PC-3 (cell line): ENCODE measurements at regions not wholly inside any gene's neighbourhood (a gene's known extent, or its start where the extent isn't known, plus 50 kb on each side); places are given as distances from the start of the nearest gene placed in this dataset.
"Not testable (repeated sequence)": the region's sequence is repeated elsewhere in the genome, so short reads cannot be mapped to it uniquely, and the experiment has no call there.

Experiments used
- ATAC-seq: fragments of 200-7000 bp; cut with Tn5 transposase; 2 replicates; pipeline ENCODE4 v1.9.1; 2020; ENCODE audit warnings: mild to moderate bottlenecking, moderate library complexity
- BruUV-seq: library from RNA; stranded (reverse); fragments of 400-500 nt; replicated peaks from 2 replicates; lab custom pipeline; 2021; lab: Mats Ljungman, UMichigan
- CTCF ChIA-PET: fragments of 300-600 bp; sonication (Branson Sonifier 250); formaldehyde crosslinking; loops from one replicate; lab custom pipeline; 2022; ENCODE audit warnings: antibody characterized with exemption; lab: Charles Lee
- POLR2A ChIA-PET: fragments of 300-600 bp; sonication (Branson Sonifier 250); formaldehyde crosslinking; loops from one replicate; lab custom pipeline; 2022; ENCODE audit warnings: antibody characterized with exemption; ENCODE audit not compliant: unreplicated experiment; lab: Charles Lee
- DNase-seq: peaks from one replicate; pipeline ENCODE4 v3.0.0-alpha.2; 2015
- H2AFZ ChIP-seq: fragments of 300-600 bp; sonication (generic); 2 replicates; pipeline ENCODE4 v1.6.0; 2016; ENCODE audit warnings: antibody characterized with exemption, low read length
- H3F3A ChIP-seq: fragments of 300-600 bp; sonication (generic); one replicate; pipeline ENCODE4 v1.6.0; 2017; ENCODE audit warnings: antibody characterized with exemption, low read length, control low read depth, mild to moderate bottlenecking; ENCODE audit not compliant: unreplicated experiment
- H3K27ac ChIP-seq: fragments of 300-600 bp; sonication (generic); 2 replicates; pipeline ENCODE4 v1.5.1; 2016; ENCODE audit warnings: mild to moderate bottlenecking, low read length
- H3K27me3 ChIP-seq: fragments of 300-600 bp; sonication (generic); 2 replicates; pipeline ENCODE4 v1.6.1; 2016; ENCODE audit warnings: low read length, mixed read lengths
- H3K36me3 ChIP-seq: fragments of 300-600 bp; sonication (generic); 2 replicates; pipeline ENCODE4 v1.6.1; 2016; ENCODE audit warnings: low read depth, mixed run types, low read length, mixed read lengths
- H3K4me1 ChIP-seq: fragments of 300-600 bp; sonication (generic); 2 replicates; pipeline ENCODE4 v1.5.1; 2016; ENCODE audit warnings: low read length; ENCODE audit not compliant: insufficient read depth
- H3K4me2 ChIP-seq: fragments of 300-600 bp; sonication (generic); 2 replicates; pipeline ENCODE4 v1.6.0; 2016; ENCODE audit warnings: low read length
- H3K4me3 ChIP-seq: fragments of 300-600 bp; sonication (generic); 2 replicates; pipeline ENCODE4 v1.5.1; 2016; ENCODE audit warnings: mild to moderate bottlenecking, low read length, mixed read lengths
- H3K79me2 ChIP-seq: fragments of 300-600 bp; sonication (generic); 2 replicates; pipeline ENCODE4 v1.6.1; 2017; ENCODE audit warnings: low read length, mixed read lengths
- H3K9ac ChIP-seq: fragments of 300-600 bp; sonication (generic); 2 replicates; pipeline ENCODE4 v1.6.0; 2016; ENCODE audit warnings: mild to moderate bottlenecking, low read length
- H3K9me2 ChIP-seq: fragments of 300-600 bp; sonication (generic); replicated peaks from 2 replicates; pipeline ENCODE4 v1.6.1; 2016; ENCODE audit warnings: mixed run types, low read length, mixed read lengths
- H3K9me3 ChIP-seq: fragments of 300-600 bp; sonication (generic); 2 replicates; pipeline ENCODE4 v1.6.1; 2016; ENCODE audit warnings: low read length, mixed read lengths
- H4K20me1 ChIP-seq: fragments of 300-600 bp; sonication (generic); 2 replicates; pipeline ENCODE4 v1.6.1; 2016; ENCODE audit warnings: low read length, mixed read lengths
- EZH2 ChIP-seq: fragments of 300-600 bp; sonication (generic); IDR thresholded peaks from one replicate; pipeline ENCODE4 v1.6.1; 2017; ENCODE audit warnings: antibody characterized with exemption, mild to moderate bottlenecking, low read length; ENCODE audit not compliant: unreplicated experiment
- EZH2phosphoT487 ChIP-seq: fragments of 300-600 bp; sonication (generic); IDR thresholded peaks from 2 replicates; pipeline ENCODE4 v1.6.1; 2018; ENCODE audit warnings: mild to moderate bottlenecking, antibody characterized with exemption, low read length, borderline replicate concordance
- intact Hi-C: fragments of 100-400 bp; cut with micrococcal nuclease; formaldehyde crosslinking; loops from 2 replicates; pipeline ENCODE4 v1.9.0; 2023
- TF ChIP-seq, protein P1 (sequence below): fragments of 300-600 bp; sonication (generic); conservative IDR thresholded peaks from 2 replicates; pipeline ENCODE4 v1.5.1; 2017; ENCODE audit warnings: antibody characterized with exemption, low read depth, mild to moderate bottlenecking, low read length

DNA sequence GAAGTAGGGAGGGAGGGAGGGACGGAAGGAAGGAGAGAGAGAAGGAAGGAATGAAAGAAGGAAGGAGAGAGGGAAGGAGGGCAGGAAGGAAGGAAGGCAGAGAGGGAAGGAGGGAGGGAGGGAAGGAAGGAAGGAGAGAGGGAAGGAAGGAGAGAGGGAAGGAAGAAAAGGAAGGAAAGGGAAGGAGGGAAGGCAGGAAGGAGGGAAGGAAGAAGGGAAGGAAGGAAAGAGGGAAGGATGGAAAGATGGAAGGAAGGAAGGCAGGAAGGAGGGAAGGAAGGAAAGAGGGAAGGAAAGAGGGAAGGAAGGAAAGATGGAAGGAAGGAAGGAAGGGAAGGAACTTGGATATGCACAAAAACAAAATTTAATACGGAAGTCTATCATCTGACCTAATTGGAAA, 844.5 kb upstream of the DEFB115 start:
- Histone ChIP-seq H3K9me3 (no peaks in the 10 kb centered on the region), H3K4me1 (no peaks in the 10 kb centered on the region), H3K36me3 (no peaks in the 10 kb centered on the region), H3K9ac (no peak overlapping the region), H3F3A (no peaks in the 10 kb centered on the region), H3K27ac (no peak overlapping the region), H3K4me3 (no peak overlapping the region), H3K4me2 (no peak overlapping the region), H4K20me1 (no peaks in the 10 kb centered on the region), H2AFZ (no peak overlapping the region), H3K27me3 (no peaks in the 10 kb centered on the region), H3K79me2 (no peaks in the 10 kb centered on the region), H3K9me2 (no peaks in the 10 kb centered on the region)
- DNase-seq (no peak), ATAC-seq (no peak)
- BruUV-seq = no TSS peak
- intact Hi-C loops = no loop called here
- ChIA-PET POLR2A (no interaction called here), CTCF (no interaction called here)
- TF ChIP-seq EZH2 (no peak), EZH2phosphoT487 (no peak)
- TF ChIP-seq, protein P1, sequence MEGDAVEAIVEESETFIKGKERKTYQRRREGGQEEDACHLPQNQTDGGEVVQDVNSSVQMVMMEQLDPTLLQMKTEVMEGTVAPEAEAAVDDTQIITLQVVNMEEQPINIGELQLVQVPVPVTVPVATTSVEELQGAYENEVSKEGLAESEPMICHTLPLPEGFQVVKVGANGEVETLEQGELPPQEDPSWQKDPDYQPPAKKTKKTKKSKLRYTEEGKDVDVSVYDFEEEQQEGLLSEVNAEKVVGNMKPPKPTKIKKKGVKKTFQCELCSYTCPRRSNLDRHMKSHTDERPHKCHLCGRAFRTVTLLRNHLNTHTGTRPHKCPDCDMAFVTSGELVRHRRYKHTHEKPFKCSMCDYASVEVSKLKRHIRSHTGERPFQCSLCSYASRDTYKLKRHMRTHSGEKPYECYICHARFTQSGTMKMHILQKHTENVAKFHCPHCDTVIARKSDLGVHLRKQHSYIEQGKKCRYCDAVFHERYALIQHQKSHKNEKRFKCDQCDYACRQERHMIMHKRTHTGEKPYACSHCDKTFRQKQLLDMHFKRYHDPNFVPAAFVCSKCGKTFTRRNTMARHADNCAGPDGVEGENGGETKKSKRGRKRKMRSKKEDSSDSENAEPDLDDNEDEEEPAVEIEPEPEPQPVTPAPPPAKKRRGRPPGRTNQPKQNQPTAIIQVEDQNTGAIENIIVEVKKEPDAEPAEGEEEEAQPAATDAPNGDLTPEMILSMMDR = no peak

DNA sequence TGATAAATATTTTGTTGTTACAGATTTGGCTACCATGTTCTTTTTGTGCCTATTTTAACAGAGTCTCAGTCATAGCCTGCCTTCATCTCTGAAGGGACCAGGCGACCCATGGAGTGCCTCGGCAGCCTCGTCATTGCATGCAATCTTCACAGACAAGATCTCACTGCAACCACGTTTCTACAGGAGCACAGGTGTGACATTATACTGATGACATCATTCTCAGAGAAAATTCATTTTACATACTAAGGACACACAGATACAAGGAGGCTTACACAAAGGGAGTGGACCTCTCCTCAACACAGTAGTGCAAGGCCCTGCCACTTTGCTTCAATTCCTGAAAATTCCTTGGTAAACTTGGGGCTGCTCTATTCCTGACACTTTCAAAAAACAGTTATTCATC, 840.1 kb upstream of the DEFB115 start:
- H3K9ac ChIP-seq, BruUV-seq, H3K9me2 ChIP-seq, H4K20me1 ChIP-seq, H3K9me3 ChIP-seq, CTCF ChIA-PET, H3F3A ChIP-seq, H3K4me3 ChIP-seq, H3K27me3 ChIP-seq, H3K4me2 ChIP-seq, POLR2A ChIA-PET, H3K36me3 ChIP-seq, ATAC-seq, DNase-seq, H3K4me1 ChIP-seq, H2AFZ ChIP-seq, H3K27ac ChIP-seq, intact Hi-C loops, H3K79me2 ChIP-seq: not testable (repeated sequence)

DNA sequence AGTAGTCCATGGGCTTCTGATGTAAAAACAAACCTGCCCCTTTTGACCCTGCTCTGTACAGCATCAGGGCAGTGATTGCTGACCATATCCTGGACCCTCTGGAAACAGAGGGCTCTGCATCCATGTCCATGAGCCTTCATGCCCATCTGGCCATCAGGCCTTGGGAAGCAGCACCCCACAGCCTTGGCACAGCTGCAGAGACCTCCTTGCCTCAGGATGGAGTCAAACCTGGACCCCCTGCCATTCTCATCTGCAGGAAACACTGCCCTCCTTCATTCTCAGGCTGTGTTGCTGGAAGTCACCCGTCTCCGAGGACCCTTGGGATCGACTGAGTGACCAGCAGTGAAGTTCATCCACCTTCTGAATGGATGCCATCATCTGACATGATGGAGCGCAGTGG, 839.1 kb upstream of the DEFB115 start:
- H3K9ac ChIP-seq, H3K4me2 ChIP-seq, H3K9me2 ChIP-seq, ATAC-seq, H3K36me3 ChIP-seq, H3F3A ChIP-seq, H3K79me2 ChIP-seq, BruUV-seq, DNase-seq, H3K4me1 ChIP-seq, H3K9me3 ChIP-seq, intact Hi-C loops, CTCF ChIA-PET, H3K27me3 ChIP-seq, H4K20me1 ChIP-seq, POLR2A ChIA-PET, H2AFZ ChIP-seq, H3K27ac ChIP-seq, H3K4me3 ChIP-seq: not testable (repeated sequence)

DNA sequence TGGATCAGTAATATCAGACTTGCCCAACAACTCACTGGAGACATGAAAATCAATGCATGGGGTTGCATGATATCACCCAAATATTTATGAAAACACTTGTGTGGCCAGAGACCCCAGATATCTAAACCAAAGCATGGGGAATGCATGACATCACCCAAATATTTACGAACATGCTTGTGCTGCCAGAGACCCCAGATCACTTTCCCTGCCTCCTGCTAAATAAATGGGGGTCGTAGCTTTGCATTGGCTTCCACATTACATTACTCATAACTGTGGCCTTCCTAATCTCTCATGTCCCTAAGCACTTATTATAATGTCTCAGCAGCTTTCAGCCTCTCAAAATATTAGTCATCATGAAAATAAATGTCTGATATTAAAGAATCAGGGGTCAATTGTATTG, 838.0 kb upstream of the DEFB115 start:
- POLR2A ChIA-PET = no interaction called here
- no peaks in the 10 kb centered on the region for H3K9me2 ChIP-seq
- no peaks in the 10 kb centered on the region for H3K36me3 ChIP-seq
- H3K4me1 ChIP-seq = no peaks in the 10 kb centered on the region
- BruUV-seq = no TSS peak
- H3K27ac ChIP-seq = no peak overlapping the region
- intact Hi-C loops = no loop called here
- H3K4me2 ChIP-seq = no peak overlapping the region
- H3K27me3 ChIP-seq = no peaks in the 10 kb centered on the region
- H2AFZ ChIP-seq = no peak overlapping the region
- H4K20me1 ChIP-seq = no peaks in the 10 kb centered on the region
- ATAC-seq (no peak), DNase-seq (no peak)
- H3K9ac ChIP-seq = no peak overlapping the region
- no peak overlapping the region for H3K4me3 ChIP-seq
- H3F3A ChIP-seq = no peaks in the 10 kb centered on the region
- CTCF ChIA-PET = no interaction called here
- TF ChIP-seq EZH2 (no peak), EZH2phosphoT487 (no peak)
- TF ChIP-seq, protein P1 = no peak
- H3K79me2 ChIP-seq = no peaks in the 10 kb centered on the region
- no peaks in the 10 kb centered on the region for H3K9me3 ChIP-seq

DNA sequence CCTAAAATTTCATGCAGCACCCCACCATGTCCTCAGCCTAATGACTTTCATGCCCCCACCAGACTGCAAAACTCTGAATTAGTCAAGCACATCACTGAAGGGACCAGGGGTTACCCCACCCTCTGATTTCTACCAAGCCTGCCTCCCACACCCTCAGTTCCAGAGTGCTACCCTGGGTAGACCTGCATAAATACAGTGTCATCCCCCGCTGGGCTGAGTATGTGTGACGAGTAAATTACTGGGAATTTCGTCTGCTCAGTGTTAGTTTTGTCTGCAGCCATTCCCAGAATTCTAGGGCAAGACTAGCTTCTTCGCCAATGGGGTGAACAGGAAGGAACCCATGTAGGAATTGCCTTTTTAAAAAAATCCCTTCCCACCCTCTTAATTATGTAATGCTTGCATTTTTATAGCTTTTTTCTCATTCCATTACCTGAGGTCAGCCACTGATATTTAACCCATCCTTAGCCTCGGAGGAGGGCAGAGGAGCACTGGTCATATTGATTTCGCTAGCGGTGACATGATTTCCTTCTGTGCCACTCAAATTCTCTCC, 837.5 kb upstream of the DEFB115 start:
- intact Hi-C loops, H4K20me1 ChIP-seq, BruUV-seq: not testable (repeated sequence)

More for the DNA sequence above, 837.5 kb upstream of the DEFB115 start:
- H3K79me2 ChIP-seq, H3K36me3 ChIP-seq, H3K9ac ChIP-seq, H3K4me3 ChIP-seq, DNase-seq, H2AFZ ChIP-seq, H3K27me3 ChIP-seq, ATAC-seq, H3K27ac ChIP-seq, H3K9me2 ChIP-seq, H3K9me3 ChIP-seq, H3F3A ChIP-seq, POLR2A ChIA-PET, H3K4me2 ChIP-seq, CTCF ChIA-PET, H3K4me1 ChIP-seq: not testable (repeated sequence)
